ENCODE measurements at regions not wholly inside any gene's neighbourhood (a gene's known extent, or its start where the extent isn't known, plus 50 kb on each side); places are given as distances from the start of the nearest gene placed in this dataset.
"Not testable (repeated sequence)": the region's sequence is repeated elsewhere in the genome, so short reads cannot be mapped to it uniquely, and the experiment has no call there.

DNA sequence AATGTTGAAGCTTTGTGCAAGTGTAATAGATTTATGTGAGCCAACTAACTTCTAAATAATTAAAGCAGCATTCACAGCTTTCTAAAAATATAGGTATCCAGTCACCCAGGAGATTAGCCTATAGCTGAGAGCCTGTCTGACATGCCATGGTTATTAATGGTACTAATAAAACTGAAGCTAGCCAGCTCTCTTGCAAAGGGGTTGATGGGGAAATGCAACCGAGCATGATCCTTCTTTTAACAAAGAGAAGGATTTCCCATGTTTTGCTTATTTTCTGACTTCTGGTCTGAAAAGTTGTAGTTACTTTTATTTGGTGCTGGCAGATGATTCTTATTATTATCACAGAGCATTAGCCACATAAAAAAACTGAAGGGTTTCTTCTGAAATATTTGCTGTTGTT is 488.7 kb upstream of the CYLC2 start:
- no peak overlapping the region for H4K91ac ChIP-seq (ENCODE audit: low read depth, low read length, poor library complexity)
- H2BK120ac ChIP-seq (ENCODE audit: low read depth, low read length), result no peak overlapping the region
- no peak overlapping the region for H2BK5ac ChIP-seq (ENCODE audit: low read length)
- H3K9me3 ChIP-seq (replicated peaks in 1 of 2; ENCODE audit: control insufficient read depth in 2 of 2, insufficient read depth in 1 of 2, low read depth in 1 of 2, low read length in 2 of 2), result no peaks in the 10 kb centered on the region
- H3K27ac ChIP-seq (replicated peaks; ENCODE audit: low read length), result no peak overlapping the region
- no peak overlapping the region for H4K8ac ChIP-seq (ENCODE audit: low read depth, low read length)
- H3K9ac ChIP-seq (ENCODE audit: low read depth, low read length, poor library complexity), result no peak overlapping the region
- no peak overlapping the region for H3K4me3 ChIP-seq (ENCODE audit: low read length in 2 of 2)
- no peaks in the 10 kb centered on the region for H3K36me3 ChIP-seq (replicated peaks in 1 of 2; ENCODE audit: control insufficient read depth in 2 of 2, insufficient read depth in 2 of 2, low read length in 2 of 2)
- H2BK15ac ChIP-seq (ENCODE audit: low read length), result no peak overlapping the region
- H2AK5ac ChIP-seq (ENCODE audit: low read depth, low read length), result no peak overlapping the region
- DNase-seq (ENCODE audit: low spot score), result no peak
- H2BK12ac ChIP-seq (ENCODE audit: low read length), result no peak overlapping the region
- H3K23ac ChIP-seq (ENCODE audit: low read depth, low read length, poor library complexity), result no peak overlapping the region
- H3K79me1 ChIP-seq (ENCODE audit: low read depth, low read length), result no peaks in the 10 kb centered on the region
- H3K4ac ChIP-seq (ENCODE audit: low read length), result no peak overlapping the region
- no peaks in the 10 kb centered on the region for H3K4me1 ChIP-seq (ENCODE audit: control insufficient read depth in 2 of 2, insufficient read depth in 1 of 2, low read depth in 1 of 2, low read length in 2 of 2)
- no peak overlapping the region for H3K18ac ChIP-seq (ENCODE audit: low read length)
- H3K14ac ChIP-seq (ENCODE audit: low read length), result no peak overlapping the region
- H3K27me3 ChIP-seq (ENCODE audit: control insufficient read depth in 3 of 3, insufficient read depth in 3 of 3, low read depth in 1 of 3, low read length in 3 of 3), result no peaks in the 10 kb centered on the region
- no peak overlapping the region for H2AFZ ChIP-seq (ENCODE audit: low read length)
- no peak overlapping the region for H3K4me2 ChIP-seq (ENCODE audit: insufficient read depth, low read length, poor library complexity, severe bottlenecking)
- no CpG with 5 or more reads among the region's 1 CpG for WGBS, 2 donors (ENCODE audit: extremely low coverage in 2 of 2, insufficient read length in 2 of 2, insufficient replicate concordance in 1 of 2)

- H3K4me2 ChIP-seq (ENCODE audit: insufficient read depth, low read length, poor library complexity, severe bottlenecking), result no peak overlapping the region
Measured at GRCh38 chr9:102499468-102499867, 495.7 kb upstream of the CYLC2 start.

DNA sequence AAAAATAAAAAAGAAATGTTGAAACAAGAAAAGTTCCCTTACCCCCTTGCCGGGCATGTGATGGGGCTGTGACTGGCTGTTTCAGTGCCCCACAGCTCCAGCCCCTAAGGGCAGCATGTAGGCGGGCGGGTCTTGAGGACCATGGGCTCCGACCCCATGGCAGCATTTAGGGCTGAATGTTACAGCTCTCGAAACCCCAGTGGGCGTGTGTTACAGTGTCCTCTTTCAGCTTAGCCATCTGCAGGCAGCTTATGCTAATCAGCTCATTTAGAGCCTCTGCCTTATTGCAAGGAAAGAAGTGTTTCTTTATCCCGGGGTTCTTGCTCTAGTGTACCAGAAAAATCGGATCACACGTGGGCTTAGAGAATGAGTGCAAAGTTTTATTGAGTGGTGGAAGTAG is 497.4 kb upstream of the CYLC2 start:
- no peaks in the 10 kb centered on the region for H3K4me1 ChIP-seq (ENCODE audit: control insufficient read depth in 2 of 2, insufficient read depth in 1 of 2, low read depth in 1 of 2, low read length in 2 of 2)
- no peaks in the 10 kb centered on the region for H3K9me3 ChIP-seq (replicated peaks in 1 of 2; ENCODE audit: control insufficient read depth in 2 of 2, insufficient read depth in 1 of 2, low read depth in 1 of 2, low read length in 2 of 2)
- H2BK5ac ChIP-seq (ENCODE audit: low read length), result no peak overlapping the region
- H2BK12ac ChIP-seq (ENCODE audit: low read length), result no peak overlapping the region
- H3K23ac ChIP-seq (ENCODE audit: low read depth, low read length, poor library complexity), result no peak overlapping the region
- no peak overlapping the region for H3K9ac ChIP-seq (ENCODE audit: low read depth, low read length, poor library complexity)
- no peak overlapping the region for H2BK15ac ChIP-seq (ENCODE audit: low read length)
- no peak overlapping the region for H3K18ac ChIP-seq (ENCODE audit: low read length)
- no peaks in the 10 kb centered on the region for H3K36me3 ChIP-seq (replicated peaks in 1 of 2; ENCODE audit: control insufficient read depth in 2 of 2, insufficient read depth in 2 of 2, low read length in 2 of 2)
- no peak overlapping the region for H4K8ac ChIP-seq (ENCODE audit: low read depth, low read length)
- no peak for DNase-seq (ENCODE audit: low spot score)
- H4K91ac ChIP-seq (ENCODE audit: low read depth, low read length, poor library complexity), result no peak overlapping the region
- H3K27ac ChIP-seq (replicated peaks; ENCODE audit: low read length), result no peak overlapping the region
- no peaks in the 10 kb centered on the region for H3K79me1 ChIP-seq (ENCODE audit: low read depth, low read length)
- no peak overlapping the region for H2AFZ ChIP-seq (ENCODE audit: low read length)
- H2AK5ac ChIP-seq (ENCODE audit: low read depth, low read length), result no peak overlapping the region
- no peak overlapping the region for H2BK120ac ChIP-seq (ENCODE audit: low read depth, low read length)
- H3K27me3 ChIP-seq (ENCODE audit: control insufficient read depth in 3 of 3, insufficient read depth in 3 of 3, low read depth in 1 of 3, low read length in 3 of 3), result no peaks in the 10 kb centered on the region
- no peak overlapping the region for H3K4me2 ChIP-seq (ENCODE audit: insufficient read depth, low read length, poor library complexity, severe bottlenecking)
- no peak overlapping the region for H3K14ac ChIP-seq (ENCODE audit: low read length)
- H3K4me3 ChIP-seq (ENCODE audit: low read length in 2 of 2), result no peak overlapping the region
- H3K4ac ChIP-seq (ENCODE audit: low read length), result no peak overlapping the region
- no CpG with 5 or more reads among the region's 9 CpGs for WGBS, 2 donors (ENCODE audit: extremely low coverage in 2 of 2, insufficient read length in 2 of 2, insufficient replicate concordance in 1 of 2)

More at GRCh38 chr9:102499468-102499867, 495.7 kb upstream of the CYLC2 start:
- no peaks in the 10 kb centered on the region for H3K79me1 ChIP-seq (ENCODE audit: low read depth, low read length)
- H4K91ac ChIP-seq (ENCODE audit: low read depth, low read length, poor library complexity), result no peak overlapping the region
- no peak overlapping the region for H3K23ac ChIP-seq (ENCODE audit: low read depth, low read length, poor library complexity)
- H3K9me3 ChIP-seq (replicated peaks in 1 of 2; ENCODE audit: control insufficient read depth in 2 of 2, insufficient read depth in 1 of 2, low read depth in 1 of 2, low read length in 2 of 2), result no peaks in the 10 kb centered on the region
- H3K18ac ChIP-seq (ENCODE audit: low read length), result no peak overlapping the region
- no peak overlapping the region for H2BK15ac ChIP-seq (ENCODE audit: low read length)
- no peak overlapping the region for H3K14ac ChIP-seq (ENCODE audit: low read length)
- no peak overlapping the region for H2BK5ac ChIP-seq (ENCODE audit: low read length)
- no peak overlapping the region for H3K27ac ChIP-seq (replicated peaks; ENCODE audit: low read length)
- H3K4me1 ChIP-seq (ENCODE audit: control insufficient read depth in 2 of 2, insufficient read depth in 1 of 2, low read depth in 1 of 2, low read length in 2 of 2), result no peaks in the 10 kb centered on the region
- no peak overlapping the region for H3K4me3 ChIP-seq (ENCODE audit: low read length in 2 of 2)
- H2AFZ ChIP-seq (ENCODE audit: low read length), result no peak overlapping the region
- H3K36me3 ChIP-seq (replicated peaks in 1 of 2; ENCODE audit: control insufficient read depth in 2 of 2, insufficient read depth in 2 of 2, low read length in 2 of 2), result no peaks in the 10 kb centered on the region
- no peak overlapping the region for H3K4ac ChIP-seq (ENCODE audit: low read length)
- H2BK12ac ChIP-seq (ENCODE audit: low read length), result no peak overlapping the region
- H3K27me3 ChIP-seq (ENCODE audit: control insufficient read depth in 3 of 3, insufficient read depth in 3 of 3, low read depth in 1 of 3, low read length in 3 of 3), result no peaks in the 10 kb centered on the region
- H2AK5ac ChIP-seq (ENCODE audit: low read depth, low read length), result no peak overlapping the region
- WGBS, 2 donors (ENCODE audit: extremely low coverage in 2 of 2, insufficient read length in 2 of 2, insufficient replicate concordance in 1 of 2), result no CpG with 5 or more reads among the region's 1 CpG
- H4K8ac ChIP-seq (ENCODE audit: low read depth, low read length), result no peak overlapping the region
- H2BK120ac ChIP-seq (ENCODE audit: low read depth, low read length), result no peak overlapping the region
- no peak for DNase-seq (ENCODE audit: low spot score)
- H3K9ac ChIP-seq (ENCODE audit: low read depth, low read length, poor library complexity), result no peak overlapping the region

DNA sequence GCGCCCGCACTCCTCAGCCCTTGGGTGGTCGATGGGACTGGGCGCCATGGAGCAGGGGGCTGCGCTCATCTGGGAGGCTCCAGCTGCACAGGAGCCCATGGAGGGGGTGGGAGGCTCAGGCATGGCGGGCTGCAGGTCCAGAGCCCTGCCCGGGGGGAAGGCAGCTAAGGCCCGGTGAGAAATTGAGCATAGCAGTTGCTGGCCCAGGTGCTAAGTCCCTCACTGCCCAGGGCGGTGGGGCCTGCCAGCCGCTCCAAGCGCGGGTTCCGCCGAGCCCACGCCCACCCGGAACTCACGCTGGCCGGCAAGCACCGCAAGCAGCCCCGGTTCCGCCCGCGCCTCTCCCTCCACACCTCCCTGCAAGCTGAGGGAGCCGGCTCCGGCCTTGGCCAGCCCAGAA is 508.2 kb upstream of the CYLC2 start:
- H4K91ac ChIP-seq (ENCODE audit: low read depth, low read length, poor library complexity); H3K23ac ChIP-seq (ENCODE audit: low read depth, low read length, poor library complexity); H2AFZ ChIP-seq (ENCODE audit: low read length); H2BK12ac ChIP-seq (ENCODE audit: low read length); H2AK5ac ChIP-seq (ENCODE audit: low read depth, low read length); H3K36me3 ChIP-seq (replicated peaks in 1 of 2; ENCODE audit: control insufficient read depth in 2 of 2, insufficient read depth in 2 of 2, low read length in 2 of 2); H4K8ac ChIP-seq (ENCODE audit: low read depth, low read length); H3K9ac ChIP-seq (ENCODE audit: low read depth, low read length, poor library complexity); H3K79me1 ChIP-seq (ENCODE audit: low read depth, low read length); H2BK15ac ChIP-seq (ENCODE audit: low read length); H2BK120ac ChIP-seq (ENCODE audit: low read depth, low read length); H3K18ac ChIP-seq (ENCODE audit: low read length); H3K4ac ChIP-seq (ENCODE audit: low read length); H3K27me3 ChIP-seq (ENCODE audit: control insufficient read depth in 3 of 3, insufficient read depth in 3 of 3, low read depth in 1 of 3, low read length in 3 of 3); H3K4me1 ChIP-seq (ENCODE audit: control insufficient read depth in 2 of 2, insufficient read depth in 1 of 2, low read depth in 1 of 2, low read length in 2 of 2); H3K4me2 ChIP-seq (ENCODE audit: insufficient read depth, low read length, poor library complexity, severe bottlenecking); DNase-seq (ENCODE audit: low spot score); H2BK5ac ChIP-seq (ENCODE audit: low read length); H3K4me3 ChIP-seq (ENCODE audit: low read length in 2 of 2); H3K27ac ChIP-seq (replicated peaks; ENCODE audit: low read length); H3K9me3 ChIP-seq (replicated peaks in 1 of 2; ENCODE audit: control insufficient read depth in 2 of 2, insufficient read depth in 1 of 2, low read depth in 1 of 2, low read length in 2 of 2): not testable (repeated sequence)
- no CpG with 5 or more reads among the region's 25 CpGs for WGBS, 2 donors (ENCODE audit: extremely low coverage in 2 of 2, insufficient read length in 2 of 2, insufficient replicate concordance in 1 of 2)
- peak overlapping the region; percentile 3 for H3K14ac ChIP-seq (ENCODE audit: low read length)

Measured in neuronal stem cell (in vitro differentiated cells).